Keratinocyte (primary cell): ENCODE measurements at regions not wholly inside any gene's neighbourhood (a gene's known extent, or its start where the extent isn't known, plus 50 kb on each side); places are given as distances from the start of the nearest gene placed in this dataset.

Experiments used
- DNase-seq: peaks from one replicate; pipeline ENCODE4 v3.0.0-alpha.2; 2011; ENCODE audit warnings: low read depth, missing footprints, low spot score
- FAIRE-seq: peaks from 2 replicates; lab custom pipeline; 2011; peaks lifted over from hg19 to GRCh38; lab: Jason Lieb, UNC
- H2AFZ ChIP-seq: 2 replicates; pipeline ENCODE4 v1.6.0; 2012; ENCODE audit warnings: low read length, control low read depth, inconsistent platforms; ENCODE audit not compliant: control insufficient read depth
- H3K27ac ChIP-seq: 2 replicates; pipeline ENCODE4 v1.5.1; 2011; ENCODE audit warnings: low read length; ENCODE audit not compliant: control insufficient read depth, insufficient read depth
- H3K27me3 ChIP-seq: 3 replicates; pipeline ENCODE4 v1.6.0; 2011; ENCODE audit warnings: low read length; ENCODE audit not compliant: control insufficient read depth, insufficient read depth; ENCODE audit errors: extremely low read depth
- H3K36me3 ChIP-seq, 2 experiments: 2 replicates in 1 of 2; 3 replicates in 1 of 2; pipeline ENCODE4 v1.5.1; 2011; ENCODE audit warnings: low read length in 2 of 2, mild to moderate bottlenecking in 1 of 2; ENCODE audit not compliant: control insufficient read depth in 2 of 2, insufficient read depth in 2 of 2; ENCODE audit errors: extremely low read depth in 1 of 2
- H3K4me1 ChIP-seq: 3 replicates; pipeline ENCODE4 v1.5.1; 2011; ENCODE audit warnings: low read length; ENCODE audit not compliant: control insufficient read depth, insufficient read depth; ENCODE audit errors: extremely low read depth
- H3K4me2 ChIP-seq: 3 replicates; pipeline ENCODE4 v1.6.0; 2011; ENCODE audit warnings: low read depth, low read length; ENCODE audit not compliant: control insufficient read depth, insufficient read depth; ENCODE audit errors: extremely low read depth
- H3K4me3 ChIP-seq, 3 experiments: fragments of 200-600 bp in 1 of 3; sonication (generic) in 1 of 3; 2 replicates in 2 of 3; 3 replicates in 1 of 3; pipeline ENCODE4 v1.5.1; 2011 to 2016; ENCODE audit warnings: low read length in 3 of 3, mild to moderate bottlenecking in 3 of 3, control low read depth in 2 of 3, inconsistent platforms in 1 of 3, low read depth in 1 of 3, mixed read lengths in 1 of 3, mixed run types in 1 of 3, moderate library complexity in 1 of 3; ENCODE audit not compliant: control insufficient read depth in 2 of 3, insufficient read depth in 2 of 3; ENCODE audit errors: extremely low read depth in 1 of 3
- H3K79me2 ChIP-seq: 2 replicates; pipeline ENCODE4 v1.6.0; 2012; ENCODE audit warnings: low read length; ENCODE audit not compliant: control insufficient read depth, insufficient read depth
- H3K9ac ChIP-seq: 3 replicates; pipeline ENCODE4 v1.6.0; 2011; ENCODE audit warnings: low read length; ENCODE audit not compliant: control insufficient read depth, insufficient read depth; ENCODE audit errors: extremely low read depth
- H3K9me1 ChIP-seq: 3 replicates; pipeline ENCODE4 v1.6.0; 2011; ENCODE audit warnings: low read length; ENCODE audit not compliant: control insufficient read depth, insufficient read depth; ENCODE audit errors: extremely low read depth
- H3K9me3 ChIP-seq: 2 replicates; pipeline ENCODE4 v1.5.1; 2012; ENCODE audit warnings: low read depth, low read length; ENCODE audit not compliant: control insufficient read depth
- H4K20me1 ChIP-seq: 3 replicates; pipeline ENCODE4 v1.6.0; 2011; ENCODE audit warnings: low read length; ENCODE audit not compliant: control insufficient read depth, insufficient read depth; ENCODE audit errors: extremely low read depth
- EZH2 ChIP-seq: IDR thresholded peaks from one replicate; pipeline ENCODE4 v1.6.1; 2012; ENCODE audit warnings: inconsistent platforms, mild to moderate bottlenecking, low read length, moderate library complexity
- dilution Hi-C: fragments of 300-500 bp; cut with MboI; formaldehyde crosslinking; loops from one replicate; pipeline ENCODE4 v1.7.0; 2020; ENCODE audit warnings: low sequenced_read_pairs; ENCODE audit not compliant: extremely low pct_ligation_motif_present
- TF ChIP-seq, protein P1 (sequence below), 3 experiments: IDR thresholded peaks in 1 of 3; conservative IDR thresholded peaks in 1 of 3; optimal IDR thresholded peaks in 1 of 3; 2 replicates in 2 of 3; 3 replicates in 1 of 3; pipeline versions ENCODE3 to v1.5.1; 2011; ENCODE audit warnings: low read length in 3 of 3, mild to moderate bottlenecking in 3 of 3, moderate library complexity in 2 of 3, control low read depth in 1 of 3, inconsistent platforms in 1 of 3; ENCODE audit not compliant: insufficient read depth in 2 of 3; ENCODE audit errors: extremely low read depth in 1 of 3

DNA sequence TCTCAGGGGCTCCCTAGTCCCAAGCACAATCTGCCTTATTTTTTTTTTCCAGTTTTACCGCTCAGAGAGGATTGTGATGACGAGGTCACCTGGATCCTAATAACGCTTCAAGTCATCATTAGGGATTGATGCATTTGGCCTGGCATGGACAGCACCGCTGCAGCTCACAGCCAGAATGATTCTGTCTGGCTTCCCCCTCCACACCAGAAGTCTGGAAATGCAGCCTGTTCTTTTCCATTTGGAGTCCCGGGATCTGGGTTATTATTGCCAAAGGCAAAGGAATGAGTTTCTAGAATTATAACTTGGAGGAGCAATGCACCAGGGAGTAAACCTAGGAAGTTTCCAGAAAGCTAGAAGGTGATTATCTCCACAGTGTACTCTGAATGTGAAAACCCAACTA is 81.1 kb upstream of the TAF1B start:
- H3K9me3 ChIP-seq = no peaks in the 10 kb centered on the region
- TF ChIP-seq EZH2 = no peak
- TF ChIP-seq, protein P1, sequence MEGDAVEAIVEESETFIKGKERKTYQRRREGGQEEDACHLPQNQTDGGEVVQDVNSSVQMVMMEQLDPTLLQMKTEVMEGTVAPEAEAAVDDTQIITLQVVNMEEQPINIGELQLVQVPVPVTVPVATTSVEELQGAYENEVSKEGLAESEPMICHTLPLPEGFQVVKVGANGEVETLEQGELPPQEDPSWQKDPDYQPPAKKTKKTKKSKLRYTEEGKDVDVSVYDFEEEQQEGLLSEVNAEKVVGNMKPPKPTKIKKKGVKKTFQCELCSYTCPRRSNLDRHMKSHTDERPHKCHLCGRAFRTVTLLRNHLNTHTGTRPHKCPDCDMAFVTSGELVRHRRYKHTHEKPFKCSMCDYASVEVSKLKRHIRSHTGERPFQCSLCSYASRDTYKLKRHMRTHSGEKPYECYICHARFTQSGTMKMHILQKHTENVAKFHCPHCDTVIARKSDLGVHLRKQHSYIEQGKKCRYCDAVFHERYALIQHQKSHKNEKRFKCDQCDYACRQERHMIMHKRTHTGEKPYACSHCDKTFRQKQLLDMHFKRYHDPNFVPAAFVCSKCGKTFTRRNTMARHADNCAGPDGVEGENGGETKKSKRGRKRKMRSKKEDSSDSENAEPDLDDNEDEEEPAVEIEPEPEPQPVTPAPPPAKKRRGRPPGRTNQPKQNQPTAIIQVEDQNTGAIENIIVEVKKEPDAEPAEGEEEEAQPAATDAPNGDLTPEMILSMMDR (optimal IDR thresholded peaks at IDR 0.05 in 1 of 3, IDR thresholded peaks at IDR 0.05 in 1 of 3, conservative IDR thresholded peaks at IDR 0.05 in 1 of 3; ENCODE audit: extremely low read depth in 1 of 3, insufficient read depth in 2 of 3, low read length in 3 of 3) = no peak
- H3K4me1 ChIP-seq = peaks cover 41% of the 10 kb centered on the region
- H3K9me1 ChIP-seq = no peaks in the 10 kb centered on the region
- H3K27me3 ChIP-seq = no peaks in the 10 kb centered on the region
- H3K4me2 ChIP-seq = no peak overlapping the region
- H3K27ac ChIP-seq = no peak overlapping the region
- H3K9ac ChIP-seq = no peak overlapping the region
- no peaks in the 10 kb centered on the region for H3K79me2 ChIP-seq
- FAIRE-seq (no peak), DNase-seq (no peak)
- no peaks in the 10 kb centered on the region for H4K20me1 ChIP-seq
- dilution Hi-C loops = loop anchor here (25.0 kb wide), 1 partner anchor 275 kb away; the partner anchor contains the start of gene KLF11
- no peak overlapping the region for H3K4me3 ChIP-seq
- H3K36me3 ChIP-seq = no peaks in the 10 kb centered on the region
- no peak overlapping the region for H2AFZ ChIP-seq

GRCh38 chr2:9762941-9763340 is 80.3 kb upstream of the TAF1B start:
- no peak for FAIRE-seq
- Histone ChIP-seq H3K4me3 (no peak overlapping the region), H3K36me3 (no peaks in the 10 kb centered on the region), H2AFZ (no peak overlapping the region), H3K79me2 (no peaks in the 10 kb centered on the region), H4K20me1 (no peaks in the 10 kb centered on the region), H3K4me2 (no peak overlapping the region), H3K9me3 (no peaks in the 10 kb centered on the region), H3K4me1 (peaks cover 33% of the 10 kb centered on the region), H3K27me3 (no peaks in the 10 kb centered on the region), H3K27ac (no peak overlapping the region), H3K9me1 (no peaks in the 10 kb centered on the region), H3K9ac (no peak overlapping the region)
- dilution Hi-C loops = loop anchor here (25.0 kb wide), 1 partner anchor 274 kb away; the partner anchor contains the start of gene KLF11
- DNase-seq = no peak
- TF ChIP-seq EZH2 = no peak
- TF ChIP-seq, protein P1 (optimal IDR thresholded peaks at IDR 0.05 in 1 of 3, IDR thresholded peaks at IDR 0.05 in 1 of 3, conservative IDR thresholded peaks at IDR 0.05 in 1 of 3; ENCODE audit: extremely low read depth in 1 of 3, insufficient read depth in 2 of 3, low read length in 3 of 3) = no peak
